GM21423 (cell line): ENCODE measurements at regions not wholly inside any gene's neighbourhood (a gene's known extent, or its start where the extent isn't known, plus 50 kb on each side); places are given as distances from the start of the nearest gene placed in this dataset.
"Not testable (repeated sequence)": the region's sequence is repeated elsewhere in the genome, so short reads cannot be mapped to it uniquely, and the experiment has no call there.

Source experiments
- ATAC-seq: cut with Tn5 transposase; IDR thresholded peaks from one replicate; pipeline ENCODE4 v1.9.1; 2021; ENCODE audit warnings: mild to moderate bottlenecking, moderate library complexity; ENCODE audit not compliant: unreplicated experiment

DNA sequence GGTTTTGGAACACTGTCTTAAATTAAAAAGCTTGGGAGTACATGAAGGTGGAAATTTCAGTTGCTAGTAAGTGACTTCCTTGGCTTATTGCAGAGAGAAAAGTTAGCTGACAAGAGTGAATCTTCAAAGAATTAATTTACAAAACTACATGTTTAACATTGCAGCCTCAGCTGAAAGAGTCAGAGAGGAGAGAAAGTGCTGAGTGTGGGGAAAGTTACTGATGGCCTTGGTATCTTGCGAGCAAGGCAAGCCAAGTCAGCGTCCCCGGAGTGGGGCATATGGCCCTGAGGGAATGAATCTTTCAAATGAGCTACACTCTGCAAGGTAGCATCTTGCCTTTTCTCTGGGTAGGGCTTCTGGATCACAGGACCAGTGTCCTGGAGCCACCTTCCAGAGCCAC lies 131.3 kb downstream of the LPIN1 start:
- no peak for ATAC-seq

DNA sequence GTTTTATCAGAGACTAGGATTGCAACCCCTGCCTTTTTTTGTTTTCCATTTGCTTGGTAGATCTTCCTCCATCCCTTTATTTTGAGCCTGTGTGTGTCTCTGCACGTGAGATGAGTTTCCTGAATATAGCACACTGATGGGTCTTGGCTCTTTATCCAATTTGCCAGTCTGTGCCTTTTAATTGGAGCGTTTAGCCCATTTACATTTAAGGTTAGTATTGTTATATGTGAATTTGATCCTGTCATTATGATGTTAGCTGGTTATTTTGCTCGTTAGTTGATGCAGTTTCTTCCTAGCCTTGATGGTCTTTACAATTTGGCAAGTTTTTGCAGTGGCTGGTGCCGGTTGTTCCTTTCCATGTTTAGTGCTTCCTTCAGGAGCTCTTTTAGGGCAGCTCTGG lies 138.8 kb downstream of the LPIN1 start:
- ATAC-seq: not testable (repeated sequence)

DNA sequence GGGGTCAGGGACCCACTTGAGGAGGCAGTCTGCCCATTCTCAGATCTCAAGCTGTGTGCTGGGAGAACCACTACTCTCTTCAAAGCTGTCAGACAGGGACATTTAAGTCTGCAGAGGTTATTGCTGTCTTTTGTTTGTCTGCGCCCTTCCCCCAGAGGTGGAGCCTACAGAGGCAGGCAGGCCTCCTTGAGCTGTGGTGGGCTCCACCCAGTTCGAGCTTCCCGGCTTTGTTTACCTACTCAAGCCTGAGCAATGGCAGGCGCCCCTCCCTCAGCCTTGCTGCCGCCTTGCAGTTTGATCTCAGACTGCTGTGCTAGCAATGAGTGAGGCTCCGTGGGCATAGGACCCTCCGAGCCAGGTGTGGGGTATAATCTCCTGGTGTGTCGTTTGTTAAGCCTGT lies 140.5 kb downstream of the LPIN1 start:
- not testable (repeated sequence) for ATAC-seq

DNA sequence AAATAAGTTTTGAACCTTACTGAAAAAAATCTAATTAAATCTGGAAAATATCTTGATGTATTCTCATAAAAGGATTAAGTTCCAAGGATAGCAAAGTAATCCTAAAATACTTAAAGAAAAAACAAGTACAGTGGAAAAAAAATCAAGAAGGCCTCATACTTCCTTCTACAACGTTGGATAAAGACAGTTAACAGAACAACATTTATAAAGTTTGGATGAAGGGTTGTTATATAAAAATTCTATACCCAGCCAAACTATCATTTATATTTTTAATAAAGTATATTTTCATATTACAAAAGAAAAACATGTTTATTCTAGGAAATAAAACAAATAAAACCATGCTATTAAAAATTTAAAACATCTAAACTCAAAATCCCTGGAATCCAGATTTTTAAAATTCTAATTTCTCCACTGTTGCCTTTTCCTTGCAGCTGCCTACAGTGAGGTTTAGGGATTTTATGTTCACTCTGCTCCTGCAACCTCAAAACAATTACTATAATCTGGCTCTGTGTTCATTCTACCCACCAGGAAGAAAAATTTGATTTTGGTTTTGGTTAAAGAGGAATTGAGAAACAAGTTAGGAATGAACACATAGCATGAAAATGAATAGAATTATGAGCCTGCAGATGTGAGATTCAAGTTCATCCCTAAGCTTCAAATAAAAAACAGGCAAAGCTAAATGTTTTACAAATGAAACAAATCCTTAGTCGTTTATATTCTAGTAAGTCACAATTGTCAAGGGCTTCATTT lies 142.8 kb downstream of the LPIN1 start:
- ATAC-seq: no peak

DNA sequence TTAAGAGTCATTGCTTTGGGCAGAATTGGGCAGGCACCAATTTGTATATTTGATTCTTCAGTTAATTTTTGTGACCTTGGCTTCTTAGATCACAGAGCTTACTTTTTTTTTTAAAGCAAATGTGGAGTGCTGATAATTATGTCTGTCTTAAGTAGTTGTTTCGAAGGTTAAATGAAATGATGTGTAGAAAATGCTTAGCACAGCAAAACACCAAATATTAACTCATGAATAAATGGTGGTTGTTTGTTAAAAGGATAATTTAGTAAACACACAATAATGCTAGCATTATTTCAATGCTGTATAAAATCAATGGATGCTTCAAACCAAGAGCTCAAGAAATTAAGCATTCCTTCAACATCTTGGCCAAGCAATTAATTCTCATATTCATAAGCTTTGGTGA lies 143.4 kb downstream of the LPIN1 start:
- no peak for ATAC-seq

DNA sequence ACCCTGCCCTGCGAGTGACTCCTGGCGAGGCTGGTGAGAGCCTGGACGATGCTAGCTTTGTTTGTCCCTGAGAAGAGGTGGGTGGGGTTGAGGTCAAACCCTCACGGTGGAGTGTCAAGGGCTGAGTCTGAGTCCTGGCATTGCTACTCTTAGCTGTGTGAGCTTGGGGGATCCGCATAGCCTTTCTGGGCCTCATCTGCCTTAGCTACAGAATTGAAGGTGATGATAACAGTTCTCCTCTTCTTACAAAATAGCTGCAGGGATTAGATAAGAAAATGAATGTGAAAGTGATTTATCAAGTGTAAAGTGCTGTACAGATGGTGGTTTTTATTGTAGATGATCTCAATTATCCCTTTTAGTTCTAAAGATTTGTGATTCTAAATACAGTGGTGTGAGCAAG lies 144.6 kb downstream of the LPIN1 start:
- no peak for ATAC-seq

DNA sequence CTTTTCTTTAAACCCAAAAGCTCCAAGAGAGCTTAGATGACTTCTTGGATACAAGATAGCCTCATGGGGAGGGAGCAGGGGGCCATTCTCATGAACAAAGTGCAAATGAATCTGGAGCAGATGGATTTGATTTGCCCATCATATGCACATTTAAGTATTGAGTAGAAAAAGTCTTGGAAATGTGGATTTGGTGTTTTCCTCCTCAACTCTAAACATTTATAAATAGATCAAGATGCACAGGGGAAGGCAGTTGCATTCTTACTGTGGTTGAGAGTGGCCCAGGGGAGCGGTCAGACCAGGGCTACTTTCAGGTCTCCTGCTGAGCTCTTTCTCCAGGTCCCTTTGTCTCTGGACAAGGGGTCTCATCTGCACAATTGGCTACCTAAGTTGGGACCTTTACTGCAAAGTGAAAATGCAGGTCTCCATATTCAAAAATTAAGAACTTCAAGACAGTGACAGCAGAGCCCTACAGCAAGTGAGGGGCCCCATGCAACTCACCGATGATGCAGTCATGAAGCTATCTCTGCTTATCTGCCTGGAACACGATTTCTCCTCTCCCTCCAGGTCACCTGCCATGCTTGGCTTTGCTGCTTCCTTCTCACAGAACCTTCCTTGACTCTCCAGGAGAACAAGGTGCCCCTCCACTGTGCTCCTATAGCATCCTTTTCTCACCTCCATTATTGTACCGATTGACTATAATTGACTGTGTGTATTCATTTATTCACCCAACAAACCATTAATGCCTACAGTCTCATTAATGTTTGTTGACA lies 145.4 kb downstream of the LPIN1 start:
- no peak for ATAC-seq

DNA sequence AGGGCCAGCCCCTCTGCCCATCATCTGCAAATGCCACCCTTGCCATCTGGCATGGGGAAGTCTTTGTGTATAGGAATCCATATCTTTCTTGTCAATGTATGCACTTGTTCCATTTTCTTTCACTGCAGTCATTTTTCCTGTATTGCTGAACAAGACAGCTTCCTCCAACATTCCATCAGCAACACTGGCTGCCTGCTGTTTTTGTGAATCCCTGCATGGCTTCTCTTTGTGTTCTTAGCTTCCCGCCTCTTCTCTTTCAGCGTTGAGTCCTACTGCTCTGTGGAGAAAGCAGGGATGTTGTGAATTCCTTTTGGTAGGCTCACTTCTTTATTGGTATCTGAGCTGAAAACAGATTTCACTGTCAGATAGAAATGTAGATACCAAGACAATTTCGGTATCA lies 150.0 kb downstream of the LPIN1 start:
- ATAC-seq: no peak

DNA sequence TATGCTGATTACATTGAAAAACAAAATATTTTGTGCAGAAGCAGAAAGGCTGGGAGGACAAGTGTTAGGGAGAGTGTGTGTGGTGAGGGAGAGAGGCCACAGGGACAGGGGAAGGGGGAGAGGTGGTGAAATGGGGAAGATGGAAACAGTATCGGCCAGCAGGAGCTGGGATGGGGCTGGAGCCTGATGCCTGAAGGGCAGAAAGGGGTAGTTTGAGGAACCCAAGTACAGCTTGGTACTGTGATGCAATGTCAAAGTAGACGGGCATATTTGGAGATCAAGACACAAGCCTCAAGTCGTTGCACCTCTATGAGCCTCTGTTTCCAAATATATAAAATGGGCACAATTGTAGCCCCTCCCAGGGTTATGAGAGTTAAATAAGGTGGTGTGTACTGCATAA lies 152.1 kb downstream of the LPIN1 start:
- ATAC-seq: no peak

DNA sequence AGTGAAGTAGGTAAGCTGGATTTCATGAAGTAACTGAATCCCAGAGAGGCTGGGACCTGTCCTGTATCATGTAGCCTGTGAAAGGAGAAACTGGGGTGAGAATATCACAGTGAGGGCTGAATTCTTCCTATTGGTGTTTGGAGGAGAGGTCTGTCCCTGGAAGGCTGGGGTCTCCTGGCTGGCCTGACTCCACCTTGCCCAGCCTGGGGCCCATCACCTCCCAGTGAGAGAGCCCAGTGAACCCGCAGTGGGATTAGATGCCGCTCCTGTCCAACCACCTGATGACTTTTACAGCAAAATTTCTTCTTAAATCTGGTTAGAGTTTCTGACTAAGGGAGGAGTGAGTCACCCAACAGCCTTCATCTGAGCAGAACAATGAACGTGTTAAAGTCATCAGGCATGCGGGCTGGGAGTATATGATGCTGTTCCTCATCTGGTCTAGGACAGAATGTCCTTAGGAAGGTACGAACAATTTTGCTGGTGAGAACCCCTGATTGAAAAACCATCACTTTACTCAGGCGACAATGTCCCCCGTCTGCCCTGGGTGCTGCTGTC lies 152.9 kb downstream of the LPIN1 start:
- no peak for ATAC-seq

DNA sequence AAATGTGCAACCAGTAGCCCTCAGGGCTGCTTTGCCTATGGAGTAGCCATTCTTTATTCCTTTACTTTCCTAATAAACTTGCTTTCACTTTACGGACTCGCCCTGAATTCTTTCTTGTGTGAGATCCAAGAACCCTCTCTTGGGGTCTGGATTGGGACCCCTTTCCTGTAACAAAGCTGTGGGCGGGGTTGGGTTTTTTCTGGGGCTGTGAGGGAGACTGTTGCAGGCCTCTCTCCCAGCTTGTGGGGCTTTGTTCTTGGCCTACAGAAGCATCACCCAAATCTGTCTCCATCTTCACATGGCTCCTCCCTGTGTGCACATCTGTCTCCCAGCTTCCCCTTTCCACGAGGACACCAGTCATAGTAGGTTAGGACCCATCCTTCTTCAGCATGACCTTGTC lies 154.5 kb downstream of the LPIN1 start:
- not testable (repeated sequence) for ATAC-seq

DNA sequence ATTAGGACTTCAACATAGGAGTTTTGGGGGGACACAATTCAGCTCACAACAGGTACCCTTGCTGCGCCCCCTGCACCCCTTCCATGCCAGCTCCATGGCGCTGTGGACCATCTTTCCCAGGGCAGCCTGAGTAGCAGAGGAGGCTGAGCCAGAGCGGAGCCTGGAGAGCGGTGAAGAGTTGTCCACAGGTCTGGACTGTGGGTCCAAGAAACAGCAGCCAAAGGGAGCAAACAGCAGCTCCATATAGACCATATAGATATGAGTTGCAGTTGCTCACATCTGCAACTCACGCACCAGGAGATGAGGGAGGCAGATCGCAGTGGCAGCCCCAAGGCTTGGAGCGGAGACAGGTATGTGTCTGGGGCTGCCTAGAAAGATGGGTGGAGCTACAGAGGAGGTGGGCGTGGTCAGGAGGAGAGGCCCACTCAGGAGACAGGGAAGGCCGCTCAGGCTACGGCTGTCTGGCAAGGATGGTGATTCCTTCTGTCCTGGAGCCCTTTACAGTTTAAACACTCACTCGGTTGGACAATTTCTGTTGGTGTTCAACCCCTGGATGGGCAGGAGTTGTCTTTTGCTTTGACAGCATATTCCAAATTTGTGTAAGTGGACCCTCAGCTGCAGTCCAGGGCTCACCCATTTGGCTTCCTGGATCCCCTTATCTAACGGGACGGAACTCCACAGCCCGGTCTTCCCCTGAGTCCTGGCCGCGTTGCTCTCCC lies 155.1 kb downstream of the LPIN1 start:
- ATAC-seq: no peak

DNA sequence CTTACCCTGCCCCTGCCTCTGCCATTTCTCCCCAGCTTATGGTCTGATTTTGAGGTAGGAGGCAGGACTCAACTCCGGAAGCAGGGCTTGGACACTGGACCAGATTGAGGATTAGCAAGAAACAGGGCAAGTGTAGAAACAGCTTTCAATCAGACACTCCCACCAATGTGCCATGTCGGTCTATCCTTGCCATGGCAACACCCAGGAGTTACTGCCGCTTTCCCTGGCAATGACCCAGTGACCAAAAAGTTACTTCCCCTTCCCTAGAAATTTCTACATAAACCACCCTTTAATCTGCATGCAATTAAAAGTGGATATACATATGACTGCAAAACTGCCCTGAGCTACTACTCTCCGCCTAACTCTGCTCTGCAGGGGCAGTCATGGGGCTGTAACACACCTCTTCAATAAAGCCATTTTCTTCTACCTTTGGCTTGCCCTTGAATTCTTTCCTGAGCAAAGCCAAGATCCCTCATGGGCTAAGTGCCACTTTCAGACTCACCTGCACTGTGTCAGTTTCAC lies 156.7 kb downstream of the LPIN1 start:
- ATAC-seq: no peak

DNA sequence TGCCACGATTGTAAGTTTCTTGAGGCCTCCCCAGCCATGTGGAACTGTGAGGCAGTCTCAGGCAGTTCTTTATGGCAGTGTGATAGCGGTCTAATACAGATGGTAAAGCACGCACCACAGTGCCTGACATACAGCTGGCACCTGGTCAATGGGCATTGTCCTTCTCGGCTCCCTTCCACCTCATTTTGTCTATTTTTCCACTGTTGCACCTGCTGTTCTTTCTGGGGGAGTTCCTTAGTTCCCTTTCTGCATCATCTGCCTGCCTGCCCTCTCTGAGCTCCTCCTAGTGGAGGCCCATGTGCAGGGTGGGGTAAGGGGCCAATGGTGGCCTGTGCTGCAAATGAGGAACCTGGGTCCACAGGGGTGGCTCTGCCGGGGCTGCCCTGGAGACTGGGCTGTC lies 157.6 kb downstream of the LPIN1 start:
- ATAC-seq: peak; percentile 51

DNA sequence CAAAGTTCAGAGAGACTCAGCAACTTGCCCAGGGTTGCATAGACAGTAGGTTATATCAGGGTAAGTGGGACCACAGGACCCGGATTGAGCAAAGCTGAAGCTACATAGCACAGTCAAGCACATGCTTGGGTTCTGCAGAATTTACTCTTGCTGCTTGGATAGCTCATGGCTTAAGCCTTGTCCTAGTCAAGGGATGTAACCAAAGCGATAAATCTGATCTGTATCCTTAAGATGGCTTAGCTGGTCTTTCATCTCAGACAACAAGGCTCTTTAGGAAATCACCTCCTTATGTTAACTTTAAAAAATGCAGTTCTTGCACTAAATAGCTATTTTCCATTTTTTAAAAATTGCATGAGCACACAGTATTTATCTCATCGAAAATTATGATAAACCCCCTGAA lies 158.5 kb downstream of the LPIN1 start:
- no peak for ATAC-seq

DNA sequence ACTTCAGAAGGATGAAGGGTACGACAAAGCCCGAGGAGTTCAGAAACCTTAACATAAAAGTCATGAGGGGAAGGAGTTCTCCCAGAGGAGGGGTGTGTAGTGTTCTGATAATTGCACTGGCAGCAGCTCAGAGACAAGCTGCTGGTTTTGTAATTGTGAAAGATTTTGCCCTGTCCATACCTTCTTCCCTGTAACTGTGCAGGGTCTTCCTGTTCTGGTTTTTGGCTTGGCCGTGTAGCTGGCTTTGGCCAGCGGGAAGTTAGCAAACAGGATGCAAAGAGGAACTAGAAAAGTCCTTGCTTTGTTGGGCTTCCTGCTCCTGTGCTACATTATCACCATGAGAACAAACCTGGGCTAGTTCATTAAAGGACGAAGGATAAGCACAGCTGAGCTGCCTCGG lies 160.8 kb downstream of the LPIN1 start:
- no peak for ATAC-seq

DNA sequence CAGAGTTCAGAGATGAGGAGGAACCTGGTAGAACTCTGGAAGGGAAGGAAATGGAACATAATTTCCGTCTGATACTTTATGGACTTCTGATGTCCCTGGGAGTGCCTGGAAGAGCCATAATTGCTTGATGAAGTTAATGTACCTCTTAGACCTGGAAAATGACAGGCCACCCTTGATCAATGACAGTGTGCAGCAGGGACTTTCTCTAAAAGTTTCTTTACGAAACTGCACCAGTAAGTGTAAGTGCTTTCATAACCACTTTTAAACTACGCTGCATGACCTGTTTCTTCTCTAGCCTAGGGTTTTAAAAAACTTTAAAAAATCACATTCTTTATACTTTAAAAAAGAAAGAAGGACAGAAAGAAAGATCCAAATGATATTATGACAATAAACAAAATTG lies 164.5 kb downstream of the LPIN1 start:
- no peak for ATAC-seq

DNA sequence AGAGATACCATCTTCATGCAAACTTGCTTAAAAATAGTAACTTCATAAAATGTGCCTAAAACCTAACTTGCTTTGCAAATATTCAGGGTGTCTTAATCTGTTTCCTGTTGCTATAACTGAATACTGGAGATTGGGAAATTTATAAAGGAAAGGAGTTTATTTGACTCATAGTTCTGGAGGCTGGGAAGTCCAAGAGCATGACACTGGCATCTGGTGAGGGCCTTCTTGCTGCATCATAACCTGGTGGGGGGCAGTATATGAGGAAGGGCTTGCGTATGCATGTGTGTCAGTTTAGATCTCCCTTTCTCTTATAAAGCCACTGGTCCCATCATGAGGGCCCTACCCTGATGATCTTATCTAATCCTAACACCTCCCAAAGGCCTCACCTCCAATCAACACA lies 166.5 kb downstream of the LPIN1 start:
- ATAC-seq: no peak

DNA sequence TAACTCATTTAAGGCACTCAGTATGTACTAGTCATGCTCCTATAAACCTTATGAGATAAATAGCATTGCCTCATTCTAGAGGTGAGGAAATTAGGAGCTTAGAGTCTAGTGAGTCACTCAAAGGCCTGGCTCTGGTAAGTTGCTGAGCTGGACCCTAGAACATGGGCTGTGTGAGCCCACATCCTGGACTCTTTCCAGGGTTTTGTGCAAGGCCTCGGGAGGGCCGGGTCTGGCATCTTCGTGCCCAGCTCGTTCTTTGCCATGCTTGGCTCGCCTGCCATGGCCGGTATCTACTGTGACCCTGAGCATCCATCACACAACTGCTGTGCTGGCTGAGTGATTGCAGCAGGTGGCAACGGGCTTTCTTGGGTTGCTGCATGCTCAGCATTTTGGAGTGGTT lies 168.0 kb downstream of the LPIN1 start:
- no peak for ATAC-seq

DNA sequence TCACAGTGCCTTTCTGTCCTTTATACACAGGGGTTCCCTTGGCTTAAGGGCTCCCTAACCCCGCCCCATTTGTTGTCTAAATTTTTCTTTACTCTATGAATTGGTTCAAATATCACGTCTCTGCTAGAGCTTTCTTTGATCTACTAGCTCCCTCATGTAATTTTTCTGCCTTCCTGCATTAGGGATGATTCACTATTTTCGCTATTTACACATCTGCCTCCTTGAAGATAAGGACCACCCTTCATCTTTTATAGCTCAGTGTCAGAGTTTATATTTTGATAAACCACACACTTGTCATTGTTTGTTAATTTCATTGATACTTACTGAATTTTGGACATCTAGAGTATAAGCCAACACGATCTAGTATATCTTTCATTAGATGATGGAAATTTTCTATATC lies 169.2 kb downstream of the LPIN1 start:
- ATAC-seq: no peak

DNA sequence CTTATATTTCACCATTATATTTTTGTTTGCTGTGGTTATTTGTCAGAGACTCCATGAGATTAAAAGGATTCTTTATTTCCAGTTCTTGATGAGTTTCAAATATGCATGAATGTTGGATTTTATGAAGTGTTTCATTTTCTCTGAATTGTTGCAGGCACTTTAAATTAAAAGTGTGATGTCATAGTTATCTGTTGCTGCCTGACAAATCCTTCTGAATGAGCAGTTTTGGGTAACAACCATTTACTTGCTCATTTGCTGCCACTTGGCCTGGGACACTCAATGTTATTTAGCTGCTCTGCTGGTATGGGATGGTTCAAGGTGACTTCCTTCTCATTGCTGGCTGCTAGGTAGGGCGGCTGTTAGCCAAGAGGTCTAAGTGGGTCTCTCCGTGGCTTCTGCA lies 173.5 kb downstream of the LPIN1 start:
- ATAC-seq: no peak
